Naive thymus-derived CD4-positive, alpha-beta T cell (primary cell): ENCODE measurements at regions not wholly inside any gene's neighbourhood (a gene's known extent, or its start where the extent isn't known, plus 50 kb on each side); places are given as distances from the start of the nearest gene placed in this dataset.
"Not testable (repeated sequence)": the region's sequence is repeated elsewhere in the genome, so short reads cannot be mapped to it uniquely, and the experiment has no call there.

Experiments
- ATAC-seq: fragments of 150-1000 bp; cut with Tn5 transposase; 2 replicates; pipeline ENCODE4 v1.10.0; 2021; ENCODE audit warnings: mild to moderate bottlenecking, moderate library complexity
- CTCF ChIA-PET: fragments of 350-600 bp; sonication (Branson Sonifier 250); formaldehyde crosslinking; loops from one replicate; lab custom pipeline; 2021; ENCODE audit warnings: antibody characterized with exemption; lab: Charles Lee
- POLR2A ChIA-PET: fragments of 350-600 bp; sonication (Branson Sonifier 250); formaldehyde crosslinking; loops from one replicate; lab custom pipeline; 2021; ENCODE audit warnings: antibody characterized with exemption, inconsistent platforms; lab: Charles Lee
- DNase-seq, 9 donors: peaks; one replicate each; pipeline versions ENCODE4 v3.0.0 to v3.0.0-alpha.2; 2020 to 2022; ENCODE audit warnings: mixed read lengths in 1 of 9
- H3K27ac ChIP-seq: one replicate; pipeline ENCODE4 v1.7.0; 2013; ENCODE audit warnings: mild to moderate bottlenecking, low read depth, low read length, moderate library complexity
- H3K27me3 ChIP-seq, 2 donors: one replicate each; pipeline ENCODE4 v1.7.0; 2013; ENCODE audit warnings: low read length in 2 of 2, mild to moderate bottlenecking in 2 of 2, moderate library complexity in 2 of 2; ENCODE audit not compliant: control insufficient read depth in 2 of 2, insufficient read depth in 2 of 2
- H3K36me3 ChIP-seq, 3 experiments: 1 replicate in 2 of 3; 2 replicates in 1 of 3; pipeline ENCODE4 v1.7.0; 2013; ENCODE audit warnings: low read length in 3 of 3, mild to moderate bottlenecking in 3 of 3, moderate library complexity in 1 of 3; ENCODE audit not compliant: insufficient read depth in 3 of 3, control insufficient read depth in 2 of 3
- H3K4me1 ChIP-seq, 2 donors: one replicate each; pipeline ENCODE4 v1.7.0; 2013; ENCODE audit warnings: low read length in 2 of 2, mild to moderate bottlenecking in 2 of 2, moderate library complexity in 1 of 2; ENCODE audit not compliant: control insufficient read depth in 2 of 2, insufficient read depth in 2 of 2
- H3K4me3 ChIP-seq: 2 replicates; pipeline ENCODE4 v1.7.0; 2013; ENCODE audit warnings: mild to moderate bottlenecking, low read length
- H3K9me3 ChIP-seq, 3 experiments: 1 replicate in 2 of 3; 2 replicates in 1 of 3; pipeline ENCODE4 v1.7.0; 2013; ENCODE audit warnings: low read length in 3 of 3; ENCODE audit not compliant: control insufficient read depth in 2 of 3
- H3K27ac Mint-ChIP-seq, 9 donors: one replicate each; pipeline ENCODE4 v1.8.0; 2020 to 2022; ENCODE audit warnings: mixed read lengths in 9 of 9, mild to moderate bottlenecking in 8 of 9, moderate library complexity in 5 of 9, inconsistent platforms in 2 of 9
- H3K27me3 Mint-ChIP-seq, 5 donors: one replicate each; pipeline ENCODE4 v1.8.0; 2021 to 2022; ENCODE audit warnings: mixed read lengths in 5 of 5, mild to moderate bottlenecking in 1 of 5
- H3K36me3 Mint-ChIP-seq, 5 donors: one replicate each; pipeline ENCODE4 v1.8.0; 2020 to 2022; ENCODE audit warnings: mixed read lengths in 5 of 5, mild to moderate bottlenecking in 3 of 5, inconsistent platforms in 1 of 5
- H3K4me1 Mint-ChIP-seq, 7 donors: one replicate each; pipeline ENCODE4 v1.8.0; 2020 to 2022; ENCODE audit warnings: mixed read lengths in 7 of 7, mild to moderate bottlenecking in 3 of 7, inconsistent platforms in 1 of 7
- H3K4me3 Mint-ChIP-seq, 10 donors: one replicate each; pipeline ENCODE4 v1.8.0; 2020 to 2022; ENCODE audit warnings: mild to moderate bottlenecking in 10 of 10, mixed read lengths in 10 of 10, moderate library complexity in 6 of 10, inconsistent platforms in 2 of 10
- H3K9me3 Mint-ChIP-seq, 11 donors: one replicate each; pipeline ENCODE4 v1.8.0; 2020 to 2022; ENCODE audit warnings: mixed read lengths in 11 of 11, mild to moderate bottlenecking in 4 of 11, inconsistent platforms in 1 of 11, moderate library complexity in 1 of 11
- intact Hi-C, 2 donors: fragments of 100-400 bp; cut with micrococcal nuclease; formaldehyde crosslinking; loops; one replicate each; pipeline ENCODE4 v1.15.1; 2023

DNA sequence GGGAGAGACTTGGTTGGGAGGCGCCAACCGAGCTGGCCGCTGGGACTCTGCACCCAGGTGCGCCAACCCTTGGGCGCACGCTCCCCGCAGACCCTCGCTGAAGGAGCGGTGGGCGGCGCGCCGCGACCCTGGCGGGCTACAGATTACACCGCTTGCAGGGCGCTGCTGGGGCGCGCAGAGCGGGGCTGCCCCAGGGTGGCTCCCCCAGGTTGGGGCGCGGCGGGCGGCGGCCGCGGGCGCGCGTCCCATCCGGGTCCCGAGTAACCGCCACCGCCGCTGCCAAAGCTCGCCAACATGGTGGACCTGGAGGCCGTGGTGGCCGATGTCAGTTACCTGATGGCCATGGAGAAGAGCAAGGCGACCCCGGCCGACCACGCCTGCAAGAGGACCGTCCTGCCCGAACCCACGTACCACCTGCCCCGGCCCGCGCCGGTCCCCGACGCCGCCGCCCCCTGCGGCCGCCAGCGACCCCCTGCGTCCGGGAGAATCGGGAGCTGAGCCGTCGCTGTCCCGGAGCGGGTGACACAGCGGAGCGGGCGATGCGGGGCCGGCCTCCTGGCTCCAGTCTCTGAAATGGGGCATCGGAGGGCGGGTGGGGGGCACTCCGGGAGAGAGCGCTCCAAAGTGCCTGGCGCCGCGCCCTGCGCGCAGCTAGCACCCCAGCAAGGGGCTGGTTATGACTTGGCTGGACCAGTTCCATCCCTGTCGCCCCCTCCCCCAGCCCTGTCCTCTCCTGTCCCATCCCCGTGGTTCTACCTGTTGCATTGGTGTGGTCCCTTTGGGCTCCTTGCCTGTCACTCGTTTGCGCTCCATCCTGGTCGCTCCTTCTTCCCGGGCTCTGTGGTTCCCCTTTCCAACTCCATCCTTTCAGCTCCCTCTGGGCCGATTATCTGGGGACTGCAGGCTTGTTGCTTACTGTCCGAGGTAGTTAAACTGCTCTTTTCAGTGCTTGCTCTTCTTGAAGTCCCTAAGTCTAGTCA lies 143.3 kb upstream of the GRK3 start:
- Mint-ChIP-seq H3K4me1 (peaks cover 16 to 37% (median 28%) of the 10 kb centered on the region in 7 donors), H3K9me3 (no peaks in the 10 kb centered on the region), H3K27me3 (peaks cover 49 to 83% (median 57%) of the 10 kb centered on the region in 5 donors), H3K4me3 (peak overlapping the region; percentile 60 to 90 (median 80)), H3K36me3 (peaks cover 0 to 5% (median 0%) of the 10 kb centered on the region in 5 donors), H3K27ac (peak overlapping the region in 2 of 9 donors; percentile 59 to 69)
- ATAC-seq (no peak), DNase-seq (peak in 1 of 9 donors; percentile 23)
- intact Hi-C loops = no loop called here
- Histone ChIP-seq H3K27ac (no peak overlapping the region), H3K4me1 (peaks cover 0 to 22% of the 10 kb centered on the region in 2 donors), H3K36me3 (no peaks in the 10 kb centered on the region), H3K27me3 (peaks cover 4 to 13% of the 10 kb centered on the region in 2 donors), H3K9me3 (no peaks in the 10 kb centered on the region), H3K4me3 (no peak overlapping the region)
- POLR2A ChIA-PET = no interaction called here
- CTCF ChIA-PET = no interaction called here

DNA sequence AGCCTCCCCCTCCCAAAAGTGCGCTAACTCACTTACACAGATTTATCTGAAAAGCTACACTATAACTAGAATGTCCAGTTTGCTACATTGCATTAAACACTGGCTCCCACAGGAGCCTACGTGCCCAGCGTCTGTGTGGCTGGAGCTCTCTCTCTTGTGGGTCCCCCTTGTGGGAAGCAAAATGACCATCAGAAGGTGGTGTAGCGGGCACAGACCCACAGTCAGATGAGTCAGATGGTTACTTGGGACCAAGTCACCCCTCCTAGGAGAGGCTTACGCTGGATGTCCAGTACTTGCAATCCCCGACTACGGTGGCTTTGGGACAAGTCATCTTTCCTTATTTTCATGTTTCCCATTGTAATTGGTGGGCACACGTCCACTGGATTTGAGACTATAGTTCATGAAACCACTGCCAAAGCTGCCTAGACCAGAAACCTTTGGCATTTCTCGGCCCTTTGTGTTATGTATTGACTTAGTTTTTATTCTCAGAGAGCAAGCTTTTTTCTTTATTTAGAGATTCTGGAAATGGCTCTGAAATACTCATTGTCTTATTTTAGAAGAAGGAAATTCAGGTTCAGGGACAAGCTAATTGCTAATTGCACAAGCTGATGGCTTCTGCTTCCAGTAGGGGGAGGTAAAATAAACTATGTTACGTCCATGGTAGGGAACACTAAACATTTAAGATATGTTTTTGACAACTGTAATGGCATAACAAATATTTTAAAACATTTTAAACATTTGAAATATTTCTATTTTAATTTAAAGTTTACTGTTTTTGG lies 137.8 kb upstream of the GRK3 start:
- H3K27ac Mint-ChIP-seq, H3K4me3 Mint-ChIP-seq, H3K36me3 ChIP-seq, intact Hi-C loops, CTCF ChIA-PET, H3K9me3 ChIP-seq, H3K36me3 Mint-ChIP-seq, POLR2A ChIA-PET, H3K9me3 Mint-ChIP-seq, ATAC-seq, H3K4me3 ChIP-seq, H3K4me1 ChIP-seq, H3K27ac ChIP-seq, H3K27me3 ChIP-seq, H3K4me1 Mint-ChIP-seq: not testable (repeated sequence)
- H3K27me3 Mint-ChIP-seq = peaks cover 28 to 42% (median 40%) of the 10 kb centered on the region in 5 donors
- peak in 1 of 9 donors; percentile 6 for DNase-seq

DNA sequence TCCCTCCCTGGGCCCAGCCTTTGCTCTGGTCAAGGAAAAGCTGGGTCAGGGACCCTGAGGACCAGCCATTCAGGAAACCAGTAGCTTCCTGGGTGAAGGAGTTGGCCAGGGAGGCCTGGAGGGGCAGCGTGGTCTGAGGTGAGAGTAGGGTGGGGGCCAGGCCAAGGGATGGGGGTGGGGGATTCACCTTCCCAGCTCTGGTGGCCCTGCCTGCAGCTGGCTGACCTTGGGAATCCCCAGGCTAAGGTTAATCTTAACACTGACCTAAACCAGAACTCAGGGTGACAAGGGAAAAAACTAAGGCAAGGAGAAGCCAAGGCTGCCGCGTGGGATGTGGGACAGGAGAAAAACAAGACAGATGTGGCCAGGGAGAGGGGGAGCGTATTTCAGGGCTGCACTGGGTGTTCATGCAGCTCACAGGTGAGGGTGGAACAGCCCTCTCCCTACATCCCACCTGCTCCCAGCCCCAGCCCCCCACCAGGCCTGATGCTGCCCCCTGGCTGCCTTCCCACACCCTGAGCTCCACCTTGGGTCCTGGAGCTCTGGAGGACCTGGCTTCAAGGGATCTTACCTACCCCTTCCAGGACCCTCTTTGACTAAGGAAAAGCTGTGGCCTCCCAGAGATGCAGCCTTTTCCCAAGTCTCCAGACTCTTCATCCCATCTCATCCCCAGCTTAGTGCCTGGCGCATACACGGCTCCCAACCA lies 132.7 kb upstream of the GRK3 start:
- H3K27me3 ChIP-seq, H3K4me1 Mint-ChIP-seq, intact Hi-C loops, POLR2A ChIA-PET, ATAC-seq, H3K4me3 ChIP-seq, H3K27ac ChIP-seq, CTCF ChIA-PET, H3K27ac Mint-ChIP-seq, H3K36me3 ChIP-seq, H3K4me3 Mint-ChIP-seq, DNase-seq, H3K9me3 Mint-ChIP-seq, H3K4me1 ChIP-seq, H3K9me3 ChIP-seq, H3K36me3 Mint-ChIP-seq: not testable (repeated sequence)
- peaks cover 8 to 20% (median 12%) of the 10 kb centered on the region in 5 donors for H3K27me3 Mint-ChIP-seq

DNA sequence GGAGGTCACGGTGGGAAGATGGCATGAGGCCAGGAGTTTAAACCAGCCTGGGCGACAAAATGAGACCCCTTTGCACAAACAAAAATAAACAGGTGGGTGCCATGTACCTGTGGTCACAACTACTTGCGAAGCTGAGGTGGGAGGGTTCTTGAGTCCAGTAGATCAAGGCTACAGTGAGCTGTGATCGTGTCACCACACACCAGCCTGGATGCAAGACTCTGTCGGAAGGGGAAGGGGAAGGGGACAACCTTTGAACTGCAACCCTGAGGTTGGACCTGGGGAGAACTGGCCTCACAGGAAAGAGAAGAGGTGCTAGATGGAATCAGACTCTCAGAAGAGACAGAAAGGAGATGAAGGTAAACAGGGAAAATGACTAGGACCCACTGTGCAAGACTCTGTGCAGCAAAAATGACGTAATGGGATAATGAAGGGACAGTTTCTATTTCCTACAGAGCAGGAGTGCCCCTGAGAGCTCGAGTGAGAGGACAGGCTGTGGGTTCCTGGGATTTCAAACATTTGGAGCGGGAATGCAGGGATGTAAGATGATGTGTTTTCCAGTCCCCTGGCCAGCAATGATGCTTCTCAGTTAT lies 131.0 kb upstream of the GRK3 start:
- H3K4me3 ChIP-seq, intact Hi-C loops, DNase-seq, H3K27ac Mint-ChIP-seq, H3K4me3 Mint-ChIP-seq, H3K27me3 ChIP-seq, H3K4me1 Mint-ChIP-seq, H3K9me3 ChIP-seq, ATAC-seq, H3K9me3 Mint-ChIP-seq, H3K36me3 Mint-ChIP-seq, H3K27ac ChIP-seq, CTCF ChIA-PET, H3K4me1 ChIP-seq, H3K36me3 ChIP-seq, POLR2A ChIA-PET: not testable (repeated sequence)
- peaks cover 4 to 12% (median 9%) of the 10 kb centered on the region in 5 donors for H3K27me3 Mint-ChIP-seq

DNA sequence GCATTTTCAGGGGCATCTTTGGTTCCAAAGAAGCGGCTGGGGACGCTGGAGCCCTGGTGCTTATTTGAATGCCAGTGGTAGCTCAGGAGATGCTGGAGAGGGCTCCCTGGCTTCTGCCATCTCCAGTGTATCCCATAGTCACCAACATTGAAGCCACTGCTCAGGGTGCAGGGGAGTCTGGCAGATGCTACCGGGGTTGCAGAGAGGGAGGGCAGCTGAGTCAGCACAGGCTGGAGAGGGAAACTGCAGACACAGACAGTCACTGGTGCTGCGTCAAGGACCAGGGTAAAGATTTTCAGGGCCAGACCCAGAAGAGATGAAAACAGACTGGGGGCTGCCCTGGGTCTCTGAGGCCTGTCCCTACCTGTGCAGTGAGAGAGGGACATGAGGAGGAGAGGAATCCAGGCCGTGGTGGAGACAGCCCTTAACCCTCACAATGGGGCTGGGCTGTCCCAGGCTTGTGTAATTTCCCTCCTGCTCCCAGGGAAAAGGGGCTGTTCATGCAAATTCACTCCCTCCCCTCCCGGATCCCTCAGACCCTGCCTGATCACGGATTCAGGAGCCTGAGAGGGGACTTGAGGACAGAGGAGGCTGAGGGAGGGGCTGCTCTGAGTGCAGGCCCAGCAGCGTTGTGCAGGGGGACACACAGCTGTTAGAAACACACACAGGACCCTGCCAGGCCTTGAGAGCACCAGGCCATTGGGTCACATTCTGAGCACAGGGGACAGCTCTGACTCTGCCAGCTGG lies 126.9 kb upstream of the GRK3 start:
- H3K27ac Mint-ChIP-seq = no peak overlapping the region
- Histone ChIP-seq H3K36me3 (no peaks in the 10 kb centered on the region), H3K4me1 (no peaks in the 10 kb centered on the region), H3K27ac (no peak overlapping the region), H3K9me3 (no peaks in the 10 kb centered on the region), H3K27me3 (no peaks in the 10 kb centered on the region), H3K4me3 (no peak overlapping the region)
- H3K9me3 Mint-ChIP-seq = no peaks in the 10 kb centered on the region
- DNase-seq = no peak
- peaks cover 4 to 12% (median 9%) of the 10 kb centered on the region in 5 donors for H3K27me3 Mint-ChIP-seq
- CTCF ChIA-PET = no interaction called here
- H3K36me3 Mint-ChIP-seq = no peaks in the 10 kb centered on the region
- POLR2A ChIA-PET = interaction anchor here (0.6 kb wide), 1 partner anchor 40 kb away, joined by 3 read pairs; no protein-coding TSS in a partner anchor
- no peak for ATAC-seq
- H3K4me1 Mint-ChIP-seq = peaks cover 0 to 5% (median 0%) of the 10 kb centered on the region in 7 donors
- no peak overlapping the region for H3K4me3 Mint-ChIP-seq
- intact Hi-C loops = no loop called here
